GM19328 (cell line): ENCODE measurements at regions not wholly inside any gene's neighbourhood (a gene's known extent, or its start where the extent isn't known, plus 50 kb on each side); places are given as distances from the start of the nearest gene placed in this dataset.

ENCODE experiments used
- ATAC-seq: cut with Tn5 transposase; IDR thresholded peaks from one replicate; pipeline ENCODE4 v1.9.1; 2021; ENCODE audit warnings: mild to moderate bottlenecking, moderate library complexity; ENCODE audit not compliant: unreplicated experiment

DNA sequence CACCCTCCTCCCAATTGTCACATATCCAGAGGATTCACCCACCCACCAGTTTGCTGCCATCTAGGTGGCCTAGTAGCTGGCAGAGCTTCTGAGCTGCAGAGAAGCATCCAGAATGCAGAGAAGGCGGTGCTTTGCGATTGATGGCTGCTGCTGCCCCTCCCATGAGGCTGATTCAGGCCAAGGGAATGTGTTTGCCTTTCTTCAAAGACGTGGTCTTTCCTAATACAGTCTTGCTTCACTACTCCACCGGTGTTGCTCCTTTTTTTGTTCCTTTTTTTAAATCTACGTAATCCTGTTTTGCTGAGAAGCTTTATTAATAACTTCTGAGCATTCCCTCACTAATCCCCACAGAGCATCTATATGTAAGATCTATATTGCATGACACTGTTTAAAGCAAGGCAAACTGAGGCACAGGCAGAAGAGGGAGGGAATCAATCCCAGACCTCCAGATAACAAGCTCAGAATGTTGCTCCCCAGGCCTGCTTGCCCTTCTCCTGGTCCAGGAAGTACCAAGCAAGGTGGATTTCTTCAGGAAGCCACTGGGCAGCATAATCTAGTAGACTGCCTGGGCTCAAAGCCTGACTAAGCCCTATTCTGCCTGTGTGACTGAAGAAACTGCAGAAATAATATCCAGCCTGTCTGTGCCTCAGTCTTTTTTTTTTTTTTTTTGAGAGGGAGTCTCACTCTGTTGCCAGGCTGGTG, 275.5 kb upstream of the FMN2 start:
- no peak for ATAC-seq

DNA sequence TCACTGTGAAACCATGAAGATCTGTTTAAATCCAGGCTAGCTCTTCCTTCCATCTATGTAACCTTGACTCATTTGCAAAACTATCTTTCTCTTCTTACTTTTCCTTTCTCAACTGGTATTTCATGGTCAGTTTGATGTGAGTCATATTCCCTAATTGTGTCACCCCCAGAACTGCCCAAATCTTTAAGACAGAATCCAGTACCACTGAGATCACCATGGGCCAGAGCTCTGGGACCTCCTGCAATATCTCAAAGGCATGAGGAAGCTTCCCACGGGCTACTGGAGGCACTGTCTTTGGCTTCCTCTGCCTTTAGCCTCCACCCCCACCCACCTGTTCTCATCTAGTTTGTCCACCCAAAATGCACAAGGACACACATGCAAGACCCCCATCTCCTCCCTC, 274.4 kb upstream of the FMN2 start:
- no peak for ATAC-seq

GRCh38 chr1:239817801-239818200, 273.9 kb upstream of the FMN2 start:
- ATAC-seq = no peak

- ATAC-seq = no peak
Observed at GRCh38 chr1:239819096-239819495, 272.6 kb upstream of the FMN2 start.

DNA sequence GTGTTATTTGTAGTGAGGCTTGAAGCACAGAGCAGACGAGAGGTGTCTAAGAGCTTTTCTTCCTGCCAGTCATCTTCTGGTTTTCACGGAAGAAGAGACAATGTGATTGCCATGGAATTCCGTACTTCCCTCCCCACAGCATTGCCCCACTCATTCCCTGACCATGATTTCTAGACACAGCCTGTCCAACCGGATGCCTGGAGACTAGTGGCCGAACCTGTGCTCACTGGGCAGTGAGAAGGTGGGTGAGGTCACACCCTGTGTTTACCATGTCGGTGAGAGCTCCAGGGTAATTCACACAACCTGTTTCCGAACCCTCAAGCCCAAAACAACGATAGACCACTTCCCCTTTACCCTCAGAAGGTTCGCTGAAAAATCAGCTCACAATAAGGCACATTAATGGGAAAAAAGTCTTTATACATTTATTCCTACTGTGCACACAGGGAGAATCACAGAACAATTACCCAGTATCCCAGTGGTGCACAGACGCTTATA, 271.9 kb upstream of the FMN2 start:
- no peak for ATAC-seq

DNA sequence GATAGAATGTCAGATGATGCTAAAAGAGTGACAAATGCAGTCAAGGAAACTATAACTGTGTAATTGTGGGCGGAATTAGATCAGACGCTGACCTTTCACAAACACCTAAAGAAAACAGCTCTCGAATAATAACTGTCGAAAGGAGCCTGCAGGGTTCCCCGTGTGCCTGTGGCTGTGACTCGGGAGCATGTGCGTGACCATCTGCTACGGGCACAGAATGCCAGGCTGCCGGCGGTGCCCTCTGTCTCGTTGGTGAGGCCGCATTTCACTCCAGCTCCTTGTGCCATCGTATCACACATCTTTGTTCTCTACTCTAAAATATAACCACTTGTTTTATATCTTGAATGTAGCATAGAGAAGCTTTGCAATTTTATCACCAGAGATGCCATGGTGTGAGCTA, 267.8 kb upstream of the FMN2 start:
- no peak for ATAC-seq

DNA sequence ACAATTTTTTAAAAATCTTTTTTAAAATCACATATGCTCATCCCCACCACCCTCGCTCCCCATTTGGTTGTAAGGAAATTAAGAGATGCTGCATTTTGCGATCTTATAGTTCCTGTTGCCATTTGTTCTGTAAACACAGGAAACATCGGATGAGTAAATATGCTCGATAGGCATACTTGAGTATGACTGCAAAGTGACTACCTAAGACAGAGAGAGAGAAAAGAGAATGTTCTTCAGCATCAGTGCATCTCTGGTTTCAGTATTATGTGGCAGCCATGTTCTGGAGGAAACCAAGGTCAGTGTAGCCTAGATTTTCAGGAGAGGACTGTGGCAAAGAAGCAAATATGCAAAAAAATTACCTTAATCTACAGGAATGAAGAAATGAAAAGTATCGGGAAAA, 265.5 kb upstream of the FMN2 start:
- no peak for ATAC-seq

GRCh38 chr1:239826736-239827135, 264.9 kb upstream of the FMN2 start:
- ATAC-seq = no peak

DNA sequence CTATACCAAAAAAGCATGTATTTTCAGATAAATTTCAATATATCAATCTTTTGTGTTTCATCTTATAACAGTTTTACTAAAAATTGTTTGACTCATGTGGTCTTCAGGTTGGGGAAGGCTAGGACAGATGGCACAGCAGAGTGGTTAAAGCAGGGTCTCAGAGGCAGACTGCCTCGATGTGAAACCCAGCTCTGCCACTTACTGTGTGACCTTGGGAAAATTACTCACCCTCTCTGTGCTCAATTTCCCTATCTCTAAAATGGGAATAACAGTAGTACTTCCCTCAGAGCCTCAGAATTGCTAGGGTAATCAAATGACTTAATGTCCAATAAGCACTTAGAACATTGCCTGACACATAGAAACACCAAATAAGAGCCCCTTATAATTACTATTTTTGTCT, 262.1 kb upstream of the FMN2 start:
- ATAC-seq = no peak

- ATAC-seq = no peak
Observed at GRCh38 chr1:239831577-239832355, 259.9 kb upstream of the FMN2 start.

DNA sequence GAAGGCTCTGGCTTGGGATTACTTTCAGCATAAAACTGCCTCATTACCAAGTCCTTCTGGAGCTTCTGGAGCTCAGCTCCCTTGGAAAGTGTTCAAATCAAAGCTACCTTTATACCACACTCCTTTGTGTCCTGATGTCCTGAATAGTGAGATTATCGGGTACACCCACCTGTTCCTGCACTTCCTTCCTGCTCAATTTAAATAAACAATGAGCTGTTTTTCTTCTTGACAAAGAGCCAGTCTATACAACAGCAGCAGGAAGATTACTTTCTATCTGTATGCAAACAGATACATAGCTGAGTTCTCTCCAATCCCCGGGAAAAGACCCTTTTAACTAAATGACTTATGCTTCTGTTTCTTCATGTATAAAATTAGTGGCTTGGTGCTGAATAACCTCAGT, 258.0 kb upstream of the FMN2 start:
- ATAC-seq = no peak

DNA sequence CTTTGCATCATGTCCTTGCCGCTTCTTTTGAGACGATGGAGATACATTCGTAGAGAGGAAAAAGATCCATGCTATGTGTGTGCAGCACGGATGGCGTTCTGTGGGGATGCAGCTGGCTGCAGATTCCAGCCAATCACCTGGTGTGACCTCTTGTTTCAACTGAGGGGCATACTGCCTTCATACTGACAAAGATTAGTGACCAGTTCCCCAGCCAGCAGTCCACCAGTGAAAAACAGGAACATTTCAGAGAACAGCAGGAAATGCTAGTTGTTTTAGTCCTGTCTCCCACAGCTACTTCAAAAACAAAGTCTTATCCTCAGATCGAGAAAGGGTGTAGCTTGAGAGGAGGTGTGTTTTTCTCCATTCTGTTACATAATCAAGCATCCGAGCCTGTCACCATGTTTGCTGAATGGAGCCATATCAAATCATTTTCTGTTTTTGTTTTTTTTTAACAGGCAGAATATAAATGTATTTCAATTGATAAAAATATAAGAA, 255.7 kb upstream of the FMN2 start:
- no peak for ATAC-seq

DNA sequence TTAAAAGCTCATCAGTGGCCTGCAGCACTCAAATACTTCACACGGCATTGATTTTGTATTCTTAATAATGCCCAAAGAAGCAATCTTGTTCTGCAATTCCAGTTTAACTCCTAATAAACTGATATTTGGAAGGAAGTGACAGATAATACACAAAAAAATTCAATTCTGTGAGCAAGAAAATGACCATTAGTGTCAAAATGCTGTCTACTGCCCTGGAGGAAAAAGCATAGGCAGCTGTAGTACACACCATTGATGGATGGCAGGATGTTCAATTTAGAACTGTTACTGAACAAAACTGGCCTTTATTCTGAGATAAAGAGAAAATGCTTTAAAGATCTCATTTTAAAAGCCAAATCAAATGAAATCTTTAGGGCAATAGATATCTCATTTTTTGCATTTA, 251.3 kb upstream of the FMN2 start:
- ATAC-seq = no peak

DNA sequence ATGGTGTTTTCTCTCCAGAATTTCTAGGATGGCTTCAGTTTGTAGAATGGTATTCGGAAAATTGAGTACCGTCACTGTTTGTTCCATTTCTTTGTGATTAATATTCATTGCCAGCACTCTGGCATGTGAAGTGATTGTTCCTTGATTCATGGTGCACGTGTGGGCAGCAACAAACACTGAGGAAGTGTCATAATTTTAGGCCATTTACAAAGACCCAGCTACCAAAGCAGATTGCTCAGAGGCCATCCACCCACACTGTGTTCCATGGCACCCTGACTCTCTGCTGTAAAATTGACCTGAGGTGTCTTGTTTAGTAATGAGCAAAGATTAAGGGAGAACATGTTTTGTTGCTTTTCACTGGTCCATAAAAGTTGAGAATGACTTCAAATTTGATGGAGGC, 250.9 kb upstream of the FMN2 start:
- no peak for ATAC-seq

GRCh38 chr1:239841631-239842030, 250.1 kb upstream of the FMN2 start:
- ATAC-seq = no peak

- no peak for ATAC-seq
Observed at GRCh38 chr1:239843541-239843940, 248.1 kb upstream of the FMN2 start.

- no peak for ATAC-seq
Observed at GRCh38 chr1:239844833-239845232, 246.8 kb upstream of the FMN2 start.

DNA sequence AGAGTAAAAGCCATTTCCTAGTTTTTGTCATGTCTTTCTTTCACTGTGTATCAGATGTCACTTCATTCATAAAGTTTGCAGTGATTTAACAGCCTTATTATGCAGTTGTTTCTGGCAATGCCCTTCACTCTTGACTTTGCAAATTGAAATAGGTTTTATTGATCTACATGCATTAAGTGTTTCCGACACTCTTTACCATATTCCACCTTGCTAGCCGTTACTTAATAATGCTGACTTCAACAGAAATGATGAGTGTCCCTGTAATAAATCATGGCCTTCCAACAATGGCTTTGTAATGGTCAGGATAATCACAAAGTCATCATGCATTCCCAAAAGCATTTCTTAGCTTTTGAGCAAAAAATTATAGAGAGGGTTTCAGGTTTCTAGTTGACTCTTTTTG, 236.8 kb upstream of the FMN2 start:
- ATAC-seq = no peak

GRCh38 chr1:239856067-239856466, 235.6 kb upstream of the FMN2 start:
- no peak for ATAC-seq

GRCh38 chr1:239856924-239857323, 234.8 kb upstream of the FMN2 start:
- ATAC-seq = no peak

- ATAC-seq = no peak
Observed at GRCh38 chr1:239858057-239858456, 233.6 kb upstream of the FMN2 start.

DNA sequence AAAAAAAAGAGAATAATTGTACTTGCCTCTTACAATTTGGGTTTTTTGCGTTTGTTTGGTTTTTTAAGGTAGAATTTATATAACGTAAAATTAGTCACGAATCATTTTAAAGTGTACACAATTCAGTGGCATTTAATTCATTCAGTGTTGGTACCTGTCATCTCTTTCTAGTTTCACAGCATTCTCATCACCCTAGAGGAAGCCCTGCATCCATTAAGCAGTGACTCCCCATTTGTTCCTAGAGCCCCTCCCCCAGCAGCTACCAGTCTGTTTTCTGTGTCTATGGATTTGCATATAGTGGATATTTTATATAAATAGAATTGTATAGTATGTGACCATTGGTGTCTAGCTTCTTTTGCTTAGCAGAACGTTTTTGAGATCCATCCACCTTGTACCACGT, 233.2 kb upstream of the FMN2 start:
- ATAC-seq = no peak
